GM23338 (cell line): ENCODE measurements at regions not wholly inside any gene's neighbourhood (a gene's known extent, or its start where the extent isn't known, plus 50 kb on each side); places are given as distances from the start of the nearest gene placed in this dataset.

Source experiments
- ATAC-seq: fragments of 200-7000 bp; cut with Tn5 transposase; 3 replicates; pipeline ENCODE4 v1.9.1; 2020
- DNase-seq: peaks from one replicate; pipeline ENCODE4 v3.0.0-alpha.2; 2015; ENCODE audit warnings: low spot score
- H2AFZ ChIP-seq: fragments of 200-600 bp; sonication (generic); 2 replicates; pipeline ENCODE4 v1.8.0; 2016; ENCODE audit warnings: antibody characterized with exemption, mild to moderate bottlenecking, moderate library complexity
- H3F3A ChIP-seq: fragments of 200-600 bp; sonication (generic); replicated peaks from 2 replicates; pipeline ENCODE4 v1.8.0; 2017; ENCODE audit warnings: antibody characterized with exemption, mixed run types, low read depth
- H3K27ac ChIP-seq: fragments of 200-600 bp; sonication (generic); 2 replicates; pipeline ENCODE4 v1.6.1; 2016; ENCODE audit warnings: low read depth
- H3K27me3 ChIP-seq: fragments of 200-600 bp; sonication (generic); 2 replicates; pipeline ENCODE4 v1.8.0; 2016; ENCODE audit warnings: mild to moderate bottlenecking, mixed run types, moderate library complexity; ENCODE audit not compliant: insufficient read depth
- H3K36me3 ChIP-seq: fragments of 200-600 bp; sonication (generic); 2 replicates; pipeline ENCODE4 v1.8.0; 2016; ENCODE audit warnings: mild to moderate bottlenecking; ENCODE audit not compliant: insufficient read depth
- H3K4me1 ChIP-seq: fragments of 200-600 bp; sonication (generic); 2 replicates; pipeline ENCODE4 v1.8.0; 2016; ENCODE audit warnings: mild to moderate bottlenecking, moderate library complexity; ENCODE audit not compliant: insufficient read depth
- H3K4me2 ChIP-seq: fragments of 200-600 bp; sonication (generic); 2 replicates; pipeline ENCODE4 v1.7.1; 2017; ENCODE audit warnings: mixed run types
- H3K4me3 ChIP-seq: fragments of 200-600 bp; sonication (generic); 2 replicates; pipeline ENCODE4 v1.6.1; 2016; ENCODE audit warnings: mixed run types
- H3K79me2 ChIP-seq: fragments of 200-600 bp; sonication (generic); replicated peaks from 2 replicates; pipeline ENCODE4 v1.8.0; 2017; ENCODE audit warnings: mild to moderate bottlenecking; ENCODE audit not compliant: insufficient read depth
- H3K9me2 ChIP-seq: fragments of 200-600 bp; sonication (generic); 2 replicates; pipeline ENCODE4 v1.8.0; 2017; ENCODE audit not compliant: insufficient read depth
- H4K20me1 ChIP-seq: fragments of 200-600 bp; sonication (generic); replicated peaks from 2 replicates; pipeline ENCODE4 v1.8.0; 2017; ENCODE audit warnings: mild to moderate bottlenecking; ENCODE audit not compliant: insufficient read depth
- H3K27ac Mint-ChIP-seq: 2 replicates; pipeline ENCODE4 v1.8.0; 2020; ENCODE audit warnings: inconsistent platforms, mild to moderate bottlenecking, moderate library complexity, mixed read lengths
- H3K27me3 Mint-ChIP-seq: 3 replicates; pipeline ENCODE4 v1.8.0; 2022; ENCODE audit warnings: low read depth, mild to moderate bottlenecking, moderate library complexity, mixed read lengths, inconsistent platforms; ENCODE audit not compliant: insufficient read depth, poor library complexity
- H3K36me3 Mint-ChIP-seq: 3 replicates; pipeline ENCODE4 v1.8.0; 2021; ENCODE audit warnings: low read depth, mild to moderate bottlenecking, inconsistent platforms, moderate library complexity, mixed read lengths
- H3K4me1 Mint-ChIP-seq: 3 replicates; pipeline ENCODE4 v1.8.0; 2020; ENCODE audit warnings: mild to moderate bottlenecking, inconsistent platforms, mixed read lengths
- H3K4me3 Mint-ChIP-seq: 3 replicates; pipeline ENCODE4 v1.8.0; 2021; ENCODE audit warnings: moderate library complexity, mild to moderate bottlenecking, inconsistent platforms, mixed read lengths
- H3K9me3 Mint-ChIP-seq: 3 replicates; pipeline ENCODE4 v1.8.0; 2020; ENCODE audit warnings: moderate library complexity, mild to moderate bottlenecking, inconsistent platforms, mixed read lengths
- CREB1 ChIP-seq: fragments of 250-450 bp; sonication (Bioruptor Pico); IDR thresholded peaks from 2 replicates; pipeline ENCODE4 v1.5.0; 2020; ENCODE audit warnings: low read depth, mild to moderate bottlenecking, moderate library complexity
- EZH2 ChIP-seq: fragments of 200-600 bp; sonication (generic); IDR thresholded peaks from one replicate; pipeline ENCODE4 v1.8.0; 2017; ENCODE audit warnings: antibody characterized with exemption, mild to moderate bottlenecking, low read depth; ENCODE audit not compliant: unreplicated experiment
- EZH2phosphoT487 ChIP-seq: fragments of 200-600 bp; sonication (generic); IDR thresholded peaks from one replicate; pipeline ENCODE4 v1.8.1; 2018; ENCODE audit warnings: antibody characterized with exemption; ENCODE audit not compliant: unreplicated experiment
- JUNB ChIP-seq: IDR thresholded peaks from one replicate; pipeline ENCODE4 v1.6.1; 2016; ENCODE audit warnings: antibody characterized with exemption; ENCODE audit not compliant: unreplicated experiment
- POLR2AphosphoS5 ChIP-seq: IDR thresholded peaks from 2 replicates; pipeline ENCODE4 v1.6.1; 2016; ENCODE audit warnings: antibody characterized with exemption, low read depth
- ZNF114 ChIP-seq: fragments of 250-450 bp; sonication (Bioruptor Pico); IDR thresholded peaks from 2 replicates; pipeline ENCODE4 v1.5.0; 2020; ENCODE audit warnings: mild to moderate bottlenecking, moderate library complexity
- ZNF462 ChIP-seq: fragments of 250-450 bp; sonication (Bioruptor Pico); IDR thresholded peaks from 2 replicates; pipeline ENCODE4 v1.5.0; 2020; ENCODE audit warnings: mild to moderate bottlenecking, moderate library complexity

- no peak for TF ChIP-seq ZNF462
- TF ChIP-seq EZH2: no peak
- no peak for TF ChIP-seq JUNB
- TF ChIP-seq EZH2phosphoT487: no peak
Observed at GRCh38 chr14:78091361-78091760, 78.8 kb upstream of the NRXN3 start (continued).

GRCh38 chr14:78092040-78092439 lies 78.1 kb upstream of the NRXN3 start:
- Histone ChIP-seq H3K27me3 (no peaks in the 10 kb centered on the region), H3K36me3 (no peaks in the 10 kb centered on the region), H3K4me2 (no peak overlapping the region), H3K4me1 (no peaks in the 10 kb centered on the region), H4K20me1 (no peaks in the 10 kb centered on the region), H3K79me2 (no peaks in the 10 kb centered on the region), H3K27ac (no peak overlapping the region), H3K4me3 (no peak overlapping the region), H2AFZ (no peak overlapping the region), H3F3A (no peaks in the 10 kb centered on the region), H3K9me2 (no peaks in the 10 kb centered on the region)
- Mint-ChIP-seq H3K36me3 (peaks cover 11% of the 10 kb centered on the region; the same call in 2 of the 3 replicates), H3K27me3 (peaks cover 15% of the 10 kb centered on the region), H3K4me1 (peaks cover under 1% of the 10 kb centered on the region; the same call in 1 of the 3 replicates), H3K4me3 (no peak overlapping the region), H3K9me3 (peaks cover 20% of the 10 kb centered on the region), H3K27ac (no peak overlapping the region)
- no peak for DNase-seq
- ATAC-seq: no peak
- TF ChIP-seq CREB1 (no peak), ZNF462 (no peak), ZNF114 (CRISPR knock-in tag) (no peak), EZH2phosphoT487 (no peak), POLR2AphosphoS5 (no peak)
